HG02642 (cell line): ENCODE measurements at regions not wholly inside any gene's neighbourhood (a gene's known extent, or its start where the extent isn't known, plus 50 kb on each side); places are given as distances from the start of the nearest gene placed in this dataset.

Experiments
- ATAC-seq: cut with Tn5 transposase; IDR thresholded peaks from one replicate; pipeline ENCODE4 v1.9.1; 2021; ENCODE audit warnings: mild to moderate bottlenecking; ENCODE audit not compliant: unreplicated experiment, poor library complexity

- ATAC-seq, result no peak
Measured at GRCh38 chr4:30783751-30784150, 63.6 kb downstream of the PCDH7 start.

- no peak for ATAC-seq
Measured at GRCh38 chr4:30789219-30789671, 69.1 kb downstream of the PCDH7 start.

GRCh38 chr4:30790123-30790522 is 70.0 kb downstream of the PCDH7 start:
- ATAC-seq, result no peak

- no peak for ATAC-seq
Measured at GRCh38 chr4:30790998-30791397, 70.8 kb downstream of the PCDH7 start.

GRCh38 chr4:30792601-30793000 is 72.4 kb downstream of the PCDH7 start:
- no peak for ATAC-seq

- ATAC-seq, result no peak
Measured at GRCh38 chr4:30801876-30802275, 81.7 kb downstream of the PCDH7 start.

- no peak for ATAC-seq
Measured at GRCh38 chr4:30802622-30803323, 82.6 kb downstream of the PCDH7 start.

GRCh38 chr4:30808276-30808675 is 88.1 kb downstream of the PCDH7 start:
- ATAC-seq, result no peak

- no peak for ATAC-seq
Measured at GRCh38 chr4:30811296-30811695, 91.1 kb downstream of the PCDH7 start.

- ATAC-seq, result no peak
Measured at GRCh38 chr4:30815685-30816084, 95.5 kb downstream of the PCDH7 start.

- no peak for ATAC-seq
Measured at GRCh38 chr4:30817447-30817846, 97.3 kb downstream of the PCDH7 start.

- ATAC-seq, result no peak
Measured at GRCh38 chr4:30818541-30818940, 98.4 kb downstream of the PCDH7 start.

GRCh38 chr4:30821275-30821674 is 101.1 kb downstream of the PCDH7 start:
- no peak for ATAC-seq

GRCh38 chr4:30821859-30822612 is 101.9 kb downstream of the PCDH7 start:
- ATAC-seq, result no peak

GRCh38 chr4:30822911-30823551 is 102.9 kb downstream of the PCDH7 start:
- no peak for ATAC-seq

GRCh38 chr4:30825008-30825770 is 105.0 kb downstream of the PCDH7 start:
- no peak for ATAC-seq

- no peak for ATAC-seq
Measured at GRCh38 chr4:30828264-30828926, 108.2 kb downstream of the PCDH7 start.

- ATAC-seq, result no peak
Measured at GRCh38 chr4:30832639-30833038, 112.5 kb downstream of the PCDH7 start.

- no peak for ATAC-seq
Measured at GRCh38 chr4:30833206-30833605, 113.0 kb downstream of the PCDH7 start.

- no peak for ATAC-seq
Measured at GRCh38 chr4:30835044-30835443, 114.9 kb downstream of the PCDH7 start.
